GM12892 (cell line): ENCODE measurements at regions not wholly inside any gene's neighbourhood (a gene's known extent, or its start where the extent isn't known, plus 50 kb on each side); places are given as distances from the start of the nearest gene placed in this dataset.

ENCODE experiments used
- POLR2A ChIP-seq: IDR thresholded peaks from 2 replicates; pipeline ENCODE4 v1.6.1; 2011; ENCODE audit warnings: low read depth, low read length, control low read depth
- POLR2AphosphoS5 ChIP-seq: IDR thresholded peaks from 2 replicates; pipeline ENCODE4 v1.6.1; 2011; ENCODE audit warnings: low read depth, low read length, control low read depth
- TAF1 ChIP-seq: IDR thresholded peaks from 2 replicates; pipeline ENCODE4 v1.6.1; 2011; ENCODE audit warnings: low read depth, mild to moderate bottlenecking, control low read depth, low read length, borderline replicate concordance

GRCh38 chr3:25262322-25262721 lies 165.7 kb upstream of the RARB start:
- TF ChIP-seq POLR2AphosphoS5 (no peak), POLR2A (no peak), TAF1 (no peak)
